CD4-positive, alpha-beta T cell (primary cell): ENCODE measurements at regions not wholly inside any gene's neighbourhood (a gene's known extent, or its start where the extent isn't known, plus 50 kb on each side); places are given as distances from the start of the nearest gene placed in this dataset.

Source experiments
- ATAC-seq: fragments of 200-7000 bp; cut with Tn5 transposase; one replicate; pipeline ENCODE4 v1.10.0; 2022; ENCODE audit warnings: mild to moderate bottlenecking; ENCODE audit not compliant: poor library complexity
- CTCF ChIA-PET: fragments of 350-600 bp; sonication (Branson Sonifier 250); formaldehyde crosslinking; loops from one replicate; lab custom pipeline; 2021; ENCODE audit warnings: antibody characterized with exemption, inconsistent platforms; lab: Charles Lee
- POLR2A ChIA-PET: fragments of 350-600 bp; sonication (Branson Sonifier 250); formaldehyde crosslinking; loops from one replicate; lab custom pipeline; 2021; ENCODE audit warnings: antibody characterized with exemption, inconsistent platforms; lab: Charles Lee
- DNase-seq, 14 experiments: peaks; one replicate each; pipeline ENCODE4 v3.0.0-alpha.2; 2013 to 2020; ENCODE audit warnings: mixed read lengths in 2 of 14
- H3K27ac ChIP-seq, 2 donors: one replicate each; pipeline versions ENCODE4 v1.5.1 to v1.7.0; 2013; ENCODE audit warnings: low read length in 2 of 2, low read depth in 1 of 2, mild to moderate bottlenecking in 1 of 2
- H3K27me3 ChIP-seq, 2 experiments: 1 replicate in 1 of 2; 2 replicates in 1 of 2; pipeline versions ENCODE4 v1.6.1 to v1.7.0; 2013; ENCODE audit warnings: low read length in 2 of 2, control low read depth in 1 of 2, mild to moderate bottlenecking in 1 of 2, moderate library complexity in 1 of 2; ENCODE audit not compliant: insufficient read depth in 2 of 2, control insufficient read depth in 1 of 2
- H3K36me3 ChIP-seq: one replicate; pipeline ENCODE4 v1.6.1; 2013; ENCODE audit warnings: low read length, control low read depth; ENCODE audit not compliant: insufficient read depth
- H3K4me1 ChIP-seq: one replicate; pipeline ENCODE4 v1.6.1; 2013; ENCODE audit warnings: low read length, control low read depth; ENCODE audit not compliant: insufficient read depth
- H3K4me3 ChIP-seq: one replicate; pipeline ENCODE4 v1.5.1; 2013; ENCODE audit warnings: mild to moderate bottlenecking, low read length, moderate library complexity
- H3K9me3 ChIP-seq, 2 experiments: 1 replicate in 1 of 2; 2 replicates in 1 of 2; pipeline versions ENCODE4 v1.6.1 to v1.7.0; 2013; ENCODE audit warnings: low read length in 2 of 2, mild to moderate bottlenecking in 2 of 2, control low read depth in 1 of 2, moderate library complexity in 1 of 2; ENCODE audit not compliant: control insufficient read depth in 1 of 2, insufficient read depth in 1 of 2
- H3K27ac Mint-ChIP-seq: one replicate; pipeline ENCODE4 v1.8.0; 2020; ENCODE audit warnings: mixed read lengths
- H3K27me3 Mint-ChIP-seq: one replicate; pipeline ENCODE4 v1.8.0; 2021; ENCODE audit warnings: mixed read lengths
- H3K36me3 Mint-ChIP-seq: one replicate; pipeline ENCODE4 v1.8.0; 2021; ENCODE audit warnings: low read depth, mixed read lengths
- H3K4me1 Mint-ChIP-seq: one replicate; pipeline ENCODE4 v1.8.0; 2021; ENCODE audit warnings: low read depth, mixed read lengths
- H3K4me3 Mint-ChIP-seq: one replicate; pipeline ENCODE4 v1.8.0; 2020; ENCODE audit warnings: mild to moderate bottlenecking, mixed read lengths
- H3K9me3 Mint-ChIP-seq: one replicate; pipeline ENCODE4 v1.8.0; 2020; ENCODE audit warnings: mixed read lengths
- intact Hi-C, 2 experiments: fragments of 100-400 bp; cut with DNase I in 1 of 2; cut with micrococcal nuclease in 1 of 2; formaldehyde crosslinking; loops; one replicate each; pipeline versions ENCODE4 v1.15.1 to v1.9.0; 2023 to 2025; cut with DNase I, micrococcal nuclease
- TF ChIP-seq, protein P1 (sequence below): fragments of 200-600 bp; IDR thresholded peaks from one replicate; pipeline ENCODE4 v1.8.0; 2022; ENCODE audit warnings: antibody characterized with exemption, mild to moderate bottlenecking

GRCh38 chr2:8477552-8478470, 204.0 kb upstream of the ID2 start:
- intact Hi-C loops: loop anchor here (5.0 kb wide), 3 partner anchors 39 to 204 kb away; partner anchors contain the start of gene ID2 (in 1 of the 2)
- H3K9me3 ChIP-seq: no peaks in the 10 kb centered on the region
- DNase-seq (peak in 5 of 14 experiments; percentile 32 to 78 (median 63)), ATAC-seq (peak; percentile 49)
- TF ChIP-seq, protein P1, sequence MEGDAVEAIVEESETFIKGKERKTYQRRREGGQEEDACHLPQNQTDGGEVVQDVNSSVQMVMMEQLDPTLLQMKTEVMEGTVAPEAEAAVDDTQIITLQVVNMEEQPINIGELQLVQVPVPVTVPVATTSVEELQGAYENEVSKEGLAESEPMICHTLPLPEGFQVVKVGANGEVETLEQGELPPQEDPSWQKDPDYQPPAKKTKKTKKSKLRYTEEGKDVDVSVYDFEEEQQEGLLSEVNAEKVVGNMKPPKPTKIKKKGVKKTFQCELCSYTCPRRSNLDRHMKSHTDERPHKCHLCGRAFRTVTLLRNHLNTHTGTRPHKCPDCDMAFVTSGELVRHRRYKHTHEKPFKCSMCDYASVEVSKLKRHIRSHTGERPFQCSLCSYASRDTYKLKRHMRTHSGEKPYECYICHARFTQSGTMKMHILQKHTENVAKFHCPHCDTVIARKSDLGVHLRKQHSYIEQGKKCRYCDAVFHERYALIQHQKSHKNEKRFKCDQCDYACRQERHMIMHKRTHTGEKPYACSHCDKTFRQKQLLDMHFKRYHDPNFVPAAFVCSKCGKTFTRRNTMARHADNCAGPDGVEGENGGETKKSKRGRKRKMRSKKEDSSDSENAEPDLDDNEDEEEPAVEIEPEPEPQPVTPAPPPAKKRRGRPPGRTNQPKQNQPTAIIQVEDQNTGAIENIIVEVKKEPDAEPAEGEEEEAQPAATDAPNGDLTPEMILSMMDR: no peak
- Mint-ChIP-seq H3K36me3 (no peaks in the 10 kb centered on the region), H3K4me1 (peaks cover 76% of the 10 kb centered on the region), H3K9me3 (no peaks in the 10 kb centered on the region), H3K4me3 (peak overlapping the region; percentile 49), H3K27me3 (no peaks in the 10 kb centered on the region), H3K27ac (peak overlapping the region; percentile 80)
- ChIA-PET POLR2A (interaction anchor here (0.7 to 1.6 kb wide), 11 partner anchors 10 to 1075 kb away, joined by 3 to 23 read pairs (median 5); partner anchors contain the start of gene ID2), CTCF (interaction anchor here (1.3 to 1.7 kb wide), 2 partner anchors 43 to 67 kb away, joined by 4 to 8 read pairs; no protein-coding TSS in a partner anchor)
- H3K27ac ChIP-seq: peak overlapping the region; percentile 32 to 83
- H3K27me3 ChIP-seq: no peaks in the 10 kb centered on the region
- peaks cover 87% of the 10 kb centered on the region for H3K4me1 ChIP-seq
- H3K36me3 ChIP-seq: no peaks in the 10 kb centered on the region
- peak overlapping the region; percentile 41 for H3K4me3 ChIP-seq

DNA sequence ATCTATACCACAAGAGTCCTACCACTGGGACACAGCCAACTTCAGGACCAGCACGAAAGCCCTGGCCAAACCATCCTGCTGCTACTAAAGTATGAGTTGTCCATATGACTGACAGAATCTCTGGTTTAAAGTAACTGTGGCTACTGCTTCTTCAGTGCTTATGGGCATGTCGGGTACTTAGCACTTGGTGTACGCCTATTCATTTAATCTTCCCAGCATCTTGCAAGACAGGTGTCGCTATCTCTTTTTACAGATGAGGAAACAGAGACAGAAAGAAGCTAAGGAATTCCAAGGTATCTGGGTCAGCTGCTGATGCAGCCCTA, 203.4 kb upstream of the ID2 start:
- Mint-ChIP-seq H3K9me3 (no peaks in the 10 kb centered on the region), H3K27ac (peak overlapping the region; percentile 80), H3K4me1 (peaks cover 81% of the 10 kb centered on the region), H3K27me3 (no peaks in the 10 kb centered on the region), H3K36me3 (no peaks in the 10 kb centered on the region), H3K4me3 (no peak overlapping the region)
- TF ChIP-seq, protein P1: no peak
- intact Hi-C loops: loop anchor here (5.0 kb wide), 3 partner anchors 39 to 204 kb away; partner anchors contain the start of gene ID2 (in 1 of the 2)
- H3K4me1 ChIP-seq: peaks cover 87% of the 10 kb centered on the region
- no peaks in the 10 kb centered on the region for H3K9me3 ChIP-seq
- no peak for ATAC-seq
- DNase-seq: peak in 2 of 14 experiments; percentile 25 to 37
- POLR2A ChIA-PET: interaction anchor here (0.7 to 1.6 kb wide), 10 partner anchors 9 to 1075 kb away, joined by 3 to 23 read pairs (median 6); partner anchors contain the start of gene ID2
- no peaks in the 10 kb centered on the region for H3K27me3 ChIP-seq
- no peaks in the 10 kb centered on the region for H3K36me3 ChIP-seq
- CTCF ChIA-PET: interaction anchor here (1.3 to 1.7 kb wide), 2 partner anchors 43 to 66 kb away, joined by 4 to 8 read pairs; no protein-coding TSS in a partner anchor
- H3K4me3 ChIP-seq: no peak overlapping the region
- H3K27ac ChIP-seq: peak overlapping the region; percentile 32 to 83

GRCh38 chr2:8479298-8479697, 202.6 kb upstream of the ID2 start:
- ChIA-PET CTCF (no interaction called here), POLR2A (no interaction called here)
- intact Hi-C loops: loop anchor here (5.0 kb wide), 3 partner anchors 38 to 203 kb away; partner anchors contain the start of gene ID2 (in 1 of the 2)
- peaks cover 82% of the 10 kb centered on the region for H3K4me1 ChIP-seq
- no peak for ATAC-seq
- TF ChIP-seq, protein P1: no peak
- H3K27me3 ChIP-seq: no peaks in the 10 kb centered on the region
- H3K36me3 ChIP-seq: no peaks in the 10 kb centered on the region
- Mint-ChIP-seq H3K4me1 (peaks cover 78% of the 10 kb centered on the region), H3K9me3 (no peaks in the 10 kb centered on the region), H3K36me3 (no peaks in the 10 kb centered on the region), H3K27ac (no peak overlapping the region), H3K4me3 (no peak overlapping the region), H3K27me3 (no peaks in the 10 kb centered on the region)
- H3K4me3 ChIP-seq: no peak overlapping the region
- no peak for DNase-seq
- H3K9me3 ChIP-seq: no peaks in the 10 kb centered on the region
- no peak overlapping the region for H3K27ac ChIP-seq
